IgD-negative memory B cell (primary cell): ENCODE measurements at regions not wholly inside any gene's neighbourhood (a gene's known extent, or its start where the extent isn't known, plus 50 kb on each side); places are given as distances from the start of the nearest gene placed in this dataset.

ENCODE experiments used
- H3K27ac Mint-ChIP-seq, 3 donors: one replicate each; pipeline ENCODE4 v1.8.0; 2020 to 2022; ENCODE audit warnings: mild to moderate bottlenecking in 3 of 3, mixed read lengths in 3 of 3, moderate library complexity in 1 of 3
- H3K27me3 Mint-ChIP-seq: one replicate; pipeline ENCODE4 v1.8.0; 2021; ENCODE audit warnings: mixed read lengths
- H3K36me3 Mint-ChIP-seq: one replicate; pipeline ENCODE4 v1.8.0; 2020; ENCODE audit warnings: mild to moderate bottlenecking, mixed read lengths
- H3K4me1 Mint-ChIP-seq, 3 donors: one replicate each; pipeline ENCODE4 v1.8.0; 2020 to 2022; ENCODE audit warnings: mixed read lengths in 3 of 3, mild to moderate bottlenecking in 1 of 3
- H3K4me3 Mint-ChIP-seq, 4 donors: one replicate each; pipeline ENCODE4 v1.8.0; 2020 to 2022; ENCODE audit warnings: mild to moderate bottlenecking in 4 of 4, mixed read lengths in 4 of 4, moderate library complexity in 3 of 4
- H3K9me3 Mint-ChIP-seq, 3 donors: one replicate each; pipeline ENCODE4 v1.8.0; 2020 to 2021; ENCODE audit warnings: mixed read lengths in 3 of 3, mild to moderate bottlenecking in 1 of 3

DNA sequence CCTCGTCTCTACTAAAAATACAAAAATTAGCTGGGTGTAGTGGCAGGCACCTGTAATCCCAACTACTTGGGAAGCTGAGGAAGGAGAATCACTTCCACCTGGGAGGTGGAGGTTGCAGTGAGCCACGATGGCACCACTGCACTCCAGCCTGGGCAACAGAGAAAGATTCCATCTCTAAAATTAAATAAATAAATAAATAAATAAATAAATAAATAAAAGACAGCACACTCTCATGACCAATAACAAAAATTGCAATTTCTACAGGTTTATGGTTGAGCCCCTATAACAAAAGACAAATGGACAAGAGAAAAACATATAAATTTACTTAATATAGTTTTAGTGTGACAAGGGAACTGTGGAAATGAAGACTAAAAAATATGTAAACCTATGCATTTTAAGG lies 384.1 kb downstream of the CDH19 start:
- no peaks in the 10 kb centered on the region for H3K36me3 Mint-ChIP-seq
- H3K27me3 Mint-ChIP-seq = no peaks in the 10 kb centered on the region
- no peak overlapping the region for H3K27ac Mint-ChIP-seq
- H3K4me1 Mint-ChIP-seq = no peaks in the 10 kb centered on the region
- no peak overlapping the region for H3K4me3 Mint-ChIP-seq
- peaks cover 0 to 6% (median 2%) of the 10 kb centered on the region in 3 donors for H3K9me3 Mint-ChIP-seq

GRCh38 chr18:66211749-66212148 lies 392.1 kb downstream of the CDH19 start:
- no peak overlapping the region for H3K27ac Mint-ChIP-seq
- H3K4me1 Mint-ChIP-seq = no peaks in the 10 kb centered on the region
- H3K36me3 Mint-ChIP-seq = no peaks in the 10 kb centered on the region
- H3K9me3 Mint-ChIP-seq = peaks cover 0 to 6% (median 1%) of the 10 kb centered on the region in 3 donors
- no peaks in the 10 kb centered on the region for H3K27me3 Mint-ChIP-seq
- no peak overlapping the region for H3K4me3 Mint-ChIP-seq

GRCh38 chr18:66210875-66211274 lies 393.0 kb downstream of the CDH19 start:
- H3K36me3 Mint-ChIP-seq = no peaks in the 10 kb centered on the region
- H3K9me3 Mint-ChIP-seq = peaks cover 0 to 6% (median 1%) of the 10 kb centered on the region in 3 donors
- H3K27me3 Mint-ChIP-seq = no peaks in the 10 kb centered on the region
- no peaks in the 10 kb centered on the region for H3K4me1 Mint-ChIP-seq
- no peak overlapping the region for H3K4me3 Mint-ChIP-seq
- no peak overlapping the region for H3K27ac Mint-ChIP-seq

DNA sequence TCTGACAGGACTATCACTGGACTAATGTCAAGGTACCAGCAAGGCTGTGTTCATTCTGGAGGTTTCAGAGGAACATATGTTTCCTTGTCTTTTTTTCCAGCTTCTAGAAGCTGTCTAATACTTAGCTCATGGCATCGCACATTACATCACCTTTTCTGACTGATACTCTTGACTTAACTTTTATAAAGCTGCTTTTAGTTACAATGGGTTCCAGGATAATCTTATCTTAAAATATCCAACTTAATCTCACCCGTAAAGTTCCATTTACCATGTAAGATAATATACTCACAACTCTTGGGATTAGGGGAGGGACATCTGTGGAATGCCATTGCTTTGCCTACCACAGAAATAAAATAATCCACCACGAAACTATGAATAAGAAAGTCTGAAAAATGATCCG lies 394.2 kb downstream of the CDH19 start:
- Mint-ChIP-seq H3K27me3 (no peaks in the 10 kb centered on the region), H3K9me3 (peaks cover 0 to 6% (median 1%) of the 10 kb centered on the region in 3 donors), H3K4me3 (no peak overlapping the region), H3K27ac (no peak overlapping the region), H3K4me1 (no peaks in the 10 kb centered on the region), H3K36me3 (no peaks in the 10 kb centered on the region)

DNA sequence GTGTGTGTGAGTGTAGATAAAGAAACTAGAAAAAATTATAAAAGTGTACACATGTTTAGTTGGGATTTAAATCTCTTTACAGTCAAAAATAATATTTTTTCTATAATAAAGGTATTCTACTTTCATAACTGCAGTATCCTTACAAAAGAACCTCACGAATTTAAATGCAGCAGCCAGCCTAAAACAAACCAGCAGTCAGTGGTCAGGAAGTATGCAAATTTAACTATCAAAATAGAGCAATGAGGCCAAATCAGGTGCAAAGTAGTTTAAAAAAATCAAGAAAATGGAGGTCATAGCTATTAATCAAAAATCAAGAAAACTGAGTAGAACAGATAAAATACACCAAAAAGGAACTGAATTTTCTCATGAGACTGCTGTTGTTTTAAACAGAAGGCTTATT lies 407.1 kb downstream of the CDH19 start:
- Mint-ChIP-seq H3K27me3 (no peaks in the 10 kb centered on the region), H3K4me1 (no peaks in the 10 kb centered on the region), H3K36me3 (no peaks in the 10 kb centered on the region), H3K4me3 (no peak overlapping the region), H3K9me3 (peaks cover 0 to 4% (median 0%) of the 10 kb centered on the region in 3 donors), H3K27ac (no peak overlapping the region)

DNA sequence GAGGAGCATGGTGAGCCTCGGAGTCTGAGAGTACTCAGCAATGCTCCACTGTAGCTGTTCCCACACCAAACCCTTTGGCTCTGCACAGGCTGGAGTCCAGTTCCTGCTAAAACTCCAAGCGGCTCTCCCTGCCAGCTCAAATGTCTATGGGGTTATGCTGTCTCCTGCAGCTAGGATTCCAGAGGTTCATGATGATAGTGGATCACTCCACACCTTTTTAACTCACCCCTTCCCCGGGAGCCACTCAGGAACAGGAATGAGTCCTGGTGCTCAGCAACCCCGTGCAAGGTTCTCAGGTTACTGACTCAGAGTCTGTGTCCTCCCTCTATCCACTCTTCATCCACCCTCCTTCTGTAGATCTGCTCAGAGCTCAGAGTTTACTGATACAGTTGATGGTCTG lies 410.0 kb downstream of the CDH19 start:
- Mint-ChIP-seq H3K36me3 (no peaks in the 10 kb centered on the region), H3K27me3 (no peaks in the 10 kb centered on the region), H3K4me3 (no peak overlapping the region), H3K4me1 (no peaks in the 10 kb centered on the region), H3K27ac (no peak overlapping the region), H3K9me3 (peaks cover 0 to 5% (median 3%) of the 10 kb centered on the region in 3 donors)

DNA sequence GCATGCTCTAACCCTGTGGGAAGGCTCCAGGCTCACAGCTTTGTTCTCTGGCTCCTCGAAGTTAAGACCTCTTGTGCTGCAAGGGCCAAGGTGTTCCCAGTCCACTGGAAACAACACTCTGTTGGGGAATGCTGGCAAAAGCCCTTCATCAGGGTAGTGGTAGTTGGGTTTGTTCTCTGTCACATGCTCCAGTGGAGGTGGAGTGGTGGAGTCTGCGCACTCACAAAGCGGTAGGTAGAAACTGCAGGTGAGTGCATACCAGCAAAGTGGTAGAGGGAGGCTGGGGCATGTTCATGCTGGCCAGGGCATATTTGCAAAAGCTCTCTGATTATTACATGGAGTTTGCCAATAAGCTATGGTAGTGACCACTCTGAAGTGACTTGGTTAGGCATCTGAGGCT lies 410.5 kb downstream of the CDH19 start:
- Mint-ChIP-seq H3K27me3 (no peaks in the 10 kb centered on the region), H3K4me1 (no peaks in the 10 kb centered on the region), H3K4me3 (no peak overlapping the region), H3K9me3 (peaks cover 0 to 5% (median 3%) of the 10 kb centered on the region in 3 donors), H3K36me3 (no peaks in the 10 kb centered on the region), H3K27ac (no peak overlapping the region)

DNA sequence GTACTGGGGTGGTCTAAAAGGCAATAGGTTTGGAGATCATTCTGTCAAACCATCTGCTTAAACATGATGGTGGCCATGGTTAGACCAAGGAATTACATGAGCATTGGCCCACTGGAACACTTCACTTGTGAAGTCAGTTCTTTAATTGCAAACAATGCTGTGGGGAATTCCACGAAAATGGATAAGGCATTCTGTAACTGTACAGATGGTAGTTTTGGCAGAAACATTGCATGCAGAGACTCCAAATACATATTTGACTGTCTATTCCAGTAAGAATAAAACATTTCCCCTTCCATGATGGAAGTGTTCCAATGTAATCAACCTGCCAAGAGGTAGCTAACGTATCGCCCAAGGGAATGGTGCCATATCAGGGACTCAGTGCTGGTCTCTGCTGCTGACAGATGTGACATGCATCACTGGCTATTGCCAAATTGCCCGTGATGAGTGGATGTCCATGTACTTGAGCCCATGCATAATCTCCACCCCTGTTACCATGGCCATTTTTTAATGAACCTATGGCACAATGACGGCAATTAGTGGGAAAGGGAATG lies 417.9 kb downstream of the CDH7 start:
- Mint-ChIP-seq H3K36me3 (peaks cover 1% of the 10 kb centered on the region), H3K4me3 (no peak overlapping the region), H3K27ac (no peak overlapping the region), H3K4me1 (no peaks in the 10 kb centered on the region), H3K27me3 (no peaks in the 10 kb centered on the region), H3K9me3 (peaks cover 2 to 8% (median 5%) of the 10 kb centered on the region in 3 donors)

GRCh38 chr18:66167829-66168684 lies 417.2 kb downstream of the CDH7 start:
- Mint-ChIP-seq H3K36me3 (peaks cover 1% of the 10 kb centered on the region), H3K4me3 (no peak overlapping the region), H3K27me3 (no peaks in the 10 kb centered on the region), H3K4me1 (no peaks in the 10 kb centered on the region), H3K9me3 (peaks cover 2 to 8% (median 5%) of the 10 kb centered on the region in 3 donors), H3K27ac (no peak overlapping the region)

DNA sequence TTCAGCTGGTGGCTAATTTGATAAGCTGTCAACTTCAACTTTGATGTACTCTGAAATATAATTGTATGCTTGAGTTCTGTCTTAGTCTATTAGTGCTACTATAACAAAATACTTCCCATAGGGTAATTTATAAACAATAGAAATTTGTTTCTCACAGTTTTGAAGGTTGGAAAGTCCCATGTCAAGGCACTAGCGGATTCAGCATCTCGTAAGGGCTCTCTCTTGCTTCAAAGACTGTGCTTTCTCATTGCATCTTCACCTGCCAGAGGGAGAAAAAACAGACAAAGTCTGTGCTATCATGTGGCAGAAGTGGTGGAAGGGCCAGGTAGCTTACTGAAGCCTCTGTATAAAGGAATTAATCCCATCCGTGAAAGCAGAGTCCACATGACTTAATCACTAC lies 409.2 kb downstream of the CDH7 start:
- peaks cover 0 to 8% (median 6%) of the 10 kb centered on the region in 3 donors for H3K9me3 Mint-ChIP-seq

GRCh38 chr18:66159451-66159850 lies 408.6 kb downstream of the CDH7 start:
- H3K36me3 Mint-ChIP-seq = no peaks in the 10 kb centered on the region
- no peaks in the 10 kb centered on the region for H3K27me3 Mint-ChIP-seq
- peaks cover 0 to 6% (median 6%) of the 10 kb centered on the region in 3 donors for H3K9me3 Mint-ChIP-seq
- no peaks in the 10 kb centered on the region for H3K4me1 Mint-ChIP-seq
- no peak overlapping the region for H3K27ac Mint-ChIP-seq
- H3K4me3 Mint-ChIP-seq = no peak overlapping the region

More for the DNA sequence above, 409.2 kb downstream of the CDH7 start:
- H3K27me3 Mint-ChIP-seq = no peaks in the 10 kb centered on the region
- H3K4me3 Mint-ChIP-seq = no peak overlapping the region
- no peaks in the 10 kb centered on the region for H3K36me3 Mint-ChIP-seq
- no peak overlapping the region for H3K27ac Mint-ChIP-seq
- H3K4me1 Mint-ChIP-seq = no peaks in the 10 kb centered on the region

- H3K36me3 Mint-ChIP-seq = no peaks in the 10 kb centered on the region
- no peaks in the 10 kb centered on the region for H3K4me1 Mint-ChIP-seq
Observed at GRCh38 chr18:66156946-66157687, 406.3 kb downstream of the CDH7 start.

GRCh38 chr18:66150650-66151049 lies 399.8 kb downstream of the CDH7 start:
- no peaks in the 10 kb centered on the region for H3K27me3 Mint-ChIP-seq
- no peak overlapping the region for H3K4me3 Mint-ChIP-seq
- H3K27ac Mint-ChIP-seq = no peak overlapping the region
- no peaks in the 10 kb centered on the region for H3K4me1 Mint-ChIP-seq
- H3K36me3 Mint-ChIP-seq = no peaks in the 10 kb centered on the region
- peaks cover 0 to 12% (median 0%) of the 10 kb centered on the region in 3 donors for H3K9me3 Mint-ChIP-seq

More at GRCh38 chr18:66156946-66157687, 406.3 kb downstream of the CDH7 start:
- Mint-ChIP-seq H3K4me3 (no peak overlapping the region), H3K9me3 (peaks cover 0 to 4% (median 3%) of the 10 kb centered on the region in 3 donors), H3K27me3 (no peaks in the 10 kb centered on the region), H3K27ac (no peak overlapping the region)

- Mint-ChIP-seq H3K9me3 (peaks cover 0 to 3% (median 0%) of the 10 kb centered on the region in 3 donors), H3K4me1 (no peaks in the 10 kb centered on the region), H3K36me3 (no peaks in the 10 kb centered on the region), H3K27me3 (no peaks in the 10 kb centered on the region), H3K4me3 (peak overlapping the region in 1 of 4 donors; percentile 78), H3K27ac (no peak overlapping the region)
Observed at GRCh38 chr18:66143029-66143428, 392.2 kb downstream of the CDH7 start.

- Mint-ChIP-seq H3K4me1 (no peaks in the 10 kb centered on the region), H3K27me3 (no peaks in the 10 kb centered on the region), H3K4me3 (no peak overlapping the region), H3K9me3 (no peaks in the 10 kb centered on the region), H3K27ac (no peak overlapping the region), H3K36me3 (no peaks in the 10 kb centered on the region)
Observed at GRCh38 chr18:66141716-66142115, 390.9 kb downstream of the CDH7 start.
